C4-2B (cell line): ENCODE measurements at regions not wholly inside any gene's neighbourhood (a gene's known extent, or its start where the extent isn't known, plus 50 kb on each side); places are given as distances from the start of the nearest gene placed in this dataset.

ENCODE experiments used
- H3K27ac ChIP-seq: fragments of 450-650 bp; 2 replicates; pipeline ENCODE4 v1.5.1; 2017
- ZFX ChIP-seq: fragments of 450-650 bp; IDR thresholded peaks from 2 replicates; pipeline ENCODE4 v1.6.1; 2017
- TF ChIP-seq, protein P1 (sequence below): fragments of 450-650 bp; conservative IDR thresholded peaks from 2 replicates; pipeline ENCODE4 v1.5.1; 2017; ENCODE audit warnings: mild to moderate bottlenecking

- H3K27ac ChIP-seq: no peak overlapping the region
- no peak for TF ChIP-seq ZFX
- TF ChIP-seq, protein P1, sequence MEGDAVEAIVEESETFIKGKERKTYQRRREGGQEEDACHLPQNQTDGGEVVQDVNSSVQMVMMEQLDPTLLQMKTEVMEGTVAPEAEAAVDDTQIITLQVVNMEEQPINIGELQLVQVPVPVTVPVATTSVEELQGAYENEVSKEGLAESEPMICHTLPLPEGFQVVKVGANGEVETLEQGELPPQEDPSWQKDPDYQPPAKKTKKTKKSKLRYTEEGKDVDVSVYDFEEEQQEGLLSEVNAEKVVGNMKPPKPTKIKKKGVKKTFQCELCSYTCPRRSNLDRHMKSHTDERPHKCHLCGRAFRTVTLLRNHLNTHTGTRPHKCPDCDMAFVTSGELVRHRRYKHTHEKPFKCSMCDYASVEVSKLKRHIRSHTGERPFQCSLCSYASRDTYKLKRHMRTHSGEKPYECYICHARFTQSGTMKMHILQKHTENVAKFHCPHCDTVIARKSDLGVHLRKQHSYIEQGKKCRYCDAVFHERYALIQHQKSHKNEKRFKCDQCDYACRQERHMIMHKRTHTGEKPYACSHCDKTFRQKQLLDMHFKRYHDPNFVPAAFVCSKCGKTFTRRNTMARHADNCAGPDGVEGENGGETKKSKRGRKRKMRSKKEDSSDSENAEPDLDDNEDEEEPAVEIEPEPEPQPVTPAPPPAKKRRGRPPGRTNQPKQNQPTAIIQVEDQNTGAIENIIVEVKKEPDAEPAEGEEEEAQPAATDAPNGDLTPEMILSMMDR: no peak
Observed at GRCh38 chr21:24969068-24969467, 638.2 kb downstream of the MRPL39 start.

- TF ChIP-seq, protein P1: no peak
- H3K27ac ChIP-seq: no peak overlapping the region
Observed at GRCh38 chr21:24955275-24955961, 651.9 kb downstream of the MRPL39 start.

GRCh38 chr21:24948186-24948585 is 659.1 kb downstream of the MRPL39 start:
- no peak overlapping the region for H3K27ac ChIP-seq
- TF ChIP-seq ZFX: no peak
- TF ChIP-seq, protein P1: no peak

DNA sequence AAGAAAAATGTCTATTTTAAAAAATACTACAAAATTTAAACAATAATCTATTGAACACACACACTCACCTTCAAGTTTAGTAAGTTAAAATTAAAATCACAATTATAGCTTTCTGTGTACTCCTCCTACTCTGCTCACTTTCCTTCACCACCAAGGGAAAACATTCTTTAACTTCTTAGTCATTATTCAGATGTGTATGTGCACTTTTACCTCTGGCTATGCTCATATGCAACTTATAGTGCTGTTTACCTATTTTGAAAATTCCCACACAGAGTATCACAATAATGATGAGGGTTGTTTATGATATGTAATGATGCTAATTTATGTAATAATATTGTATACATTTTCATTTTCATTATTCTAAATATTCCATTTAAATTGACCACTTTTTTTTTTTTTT is 661.4 kb downstream of the MRPL39 start:
- no peak overlapping the region for H3K27ac ChIP-seq
- TF ChIP-seq, protein P1: no peak
- TF ChIP-seq ZFX: no peak

GRCh38 chr21:24941316-24942185 is 665.7 kb downstream of the MRPL39 start:
- no peak overlapping the region for H3K27ac ChIP-seq
- TF ChIP-seq ZFX: no peak
- TF ChIP-seq, protein P1: no peak

DNA sequence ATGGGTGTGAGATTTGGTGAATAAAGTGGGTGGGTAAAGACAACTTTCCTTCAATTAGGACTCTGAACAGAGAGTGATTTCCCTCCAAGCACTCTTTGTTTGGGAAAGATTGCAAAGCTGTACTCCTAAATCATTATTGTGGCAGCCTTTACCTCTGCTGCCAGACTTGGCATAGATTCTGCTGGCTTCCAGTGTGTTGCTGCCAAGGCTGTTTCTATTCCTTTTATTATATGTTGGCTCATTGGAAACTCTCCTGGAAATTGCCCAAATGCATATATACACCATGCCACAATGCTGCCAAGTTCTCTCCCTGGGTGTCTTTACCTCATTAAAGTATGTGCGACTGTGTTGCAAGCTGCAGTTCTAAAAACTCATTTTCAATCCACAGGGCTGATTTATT is 668.0 kb downstream of the MRPL39 start:
- TF ChIP-seq, protein P1: no peak
- TF ChIP-seq ZFX: no peak
- no peak overlapping the region for H3K27ac ChIP-seq

DNA sequence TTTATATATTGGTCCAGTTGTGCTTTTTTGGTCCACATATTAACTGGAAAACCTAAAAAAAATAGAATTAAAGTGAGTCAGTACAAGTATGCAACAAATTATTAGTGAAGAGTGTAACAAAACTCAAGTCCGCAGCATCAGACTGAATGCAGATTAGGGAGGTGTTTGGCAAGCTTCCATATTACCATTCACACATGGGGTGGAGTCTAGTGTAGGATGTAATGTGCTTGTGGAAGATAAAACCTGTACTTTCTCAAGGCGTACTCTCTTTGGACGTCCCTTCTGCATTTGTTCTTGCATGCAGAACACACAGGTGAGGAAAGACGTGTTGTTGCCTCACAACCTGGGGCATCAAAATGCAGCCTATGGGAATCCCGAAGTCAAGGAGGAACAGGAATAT is 668.7 kb downstream of the MRPL39 start:
- TF ChIP-seq, protein P1: no peak
- no peak for TF ChIP-seq ZFX

More for the DNA sequence above, 668.7 kb downstream of the MRPL39 start:
- no peak overlapping the region for H3K27ac ChIP-seq
